ENCODE measurements at regions not wholly inside any gene's neighbourhood (a gene's known extent, or its start where the extent isn't known, plus 50 kb on each side); places are given as distances from the start of the nearest gene placed in this dataset.

DNA sequence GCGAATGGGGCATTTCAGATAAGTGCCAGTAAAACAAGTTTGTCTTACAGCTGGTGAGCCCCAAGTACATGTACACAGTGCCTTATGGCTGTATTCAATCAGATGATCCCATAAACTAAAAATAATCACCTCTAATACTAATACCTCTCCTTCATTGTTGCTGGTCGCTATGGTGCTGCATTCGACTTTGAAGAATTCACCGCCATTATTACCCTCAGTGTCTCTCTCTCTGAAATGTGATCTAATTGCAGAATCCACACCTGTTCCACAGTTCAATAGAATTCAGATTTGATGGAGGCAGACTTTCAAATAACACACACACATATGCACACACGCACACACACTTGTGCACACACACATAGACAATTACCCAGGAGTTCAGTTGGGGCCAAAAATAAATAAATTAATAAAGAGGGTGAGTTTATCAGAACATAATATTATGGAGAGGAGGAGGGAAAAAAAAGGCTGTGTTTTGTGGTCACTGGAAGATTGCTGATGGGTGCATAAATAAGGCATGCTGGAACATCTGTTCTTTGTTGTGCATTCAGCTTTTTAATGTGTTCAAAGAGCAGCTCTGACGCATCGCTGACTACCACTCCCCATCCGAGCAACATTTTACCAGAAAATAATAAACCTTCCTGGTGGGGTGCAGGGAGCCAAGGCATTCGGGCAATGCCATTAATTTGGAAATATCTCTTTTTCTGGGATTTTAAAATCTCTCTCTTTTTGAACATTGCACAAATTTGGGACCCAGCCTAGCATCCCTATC is 235.7 kb downstream of the SATB1 start:
- no peak overlapping the region for H3K4me2 ChIP-seq
- no peaks in the 10 kb centered on the region for H3K9me2 ChIP-seq
- no peak overlapping the region for H2AFZ ChIP-seq (ENCODE audit: low read depth)
- H3K4me1 ChIP-seq (ENCODE audit: control insufficient read depth in 1 of 2, insufficient read depth in 2 of 2, low read depth in 1 of 2, low read length in 1 of 2), result peaks cover 0 to 7% of the 10 kb centered on the region in 2 experiments; a peak in 2 of 4 replicates
- H3K36me3 ChIP-seq (replicated peaks in 1 of 2; ENCODE audit: control insufficient read depth in 1 of 2, insufficient read depth in 2 of 2, low read length in 1 of 2), result no peaks in the 10 kb centered on the region
- no peaks in the 10 kb centered on the region; the same call in 1 of the 2 replicates for H3K9me3 ChIP-seq
- ChIA-PET POLR2A (no interaction called here), CTCF (interaction anchor here (1.5 kb wide), 1 partner anchor 9 kb away, joined by 3 read pairs; no protein-coding TSS in a partner anchor)
- no peaks in the 10 kb centered on the region for H3K27me3 ChIP-seq (ENCODE audit: insufficient read depth)
- no peak overlapping the region for H3K27ac ChIP-seq (ENCODE audit: low read depth in 2 of 2, low read length in 1 of 2)
- 51% methylated on average over 9 of the region's 9 CpGs for WGBS (ENCODE audit: low lambda C conversion rate)
- DNase-seq, result peak; percentile 6
- TF ChIP-seq, protein P1, sequence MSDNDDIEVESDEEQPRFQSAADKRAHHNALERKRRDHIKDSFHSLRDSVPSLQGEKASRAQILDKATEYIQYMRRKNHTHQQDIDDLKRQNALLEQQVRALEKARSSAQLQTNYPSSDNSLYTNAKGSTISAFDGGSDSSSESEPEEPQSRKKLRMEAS (IDR thresholded peaks at IDR 0.05; ENCODE audit: low read depth), result no peak
- TF ChIP-seq TCF12 (IDR thresholded peaks at IDR 0.05) (peak; percentile 32), GATA2 (CRISPR knock-in tag; IDR thresholded peaks at IDR 0.05) (peak; percentile 26; the same call in 1 of the 2 replicates)
- no peak overlapping the region for H3K9ac ChIP-seq
- H3K4me3 ChIP-seq (ENCODE audit: low read depth in 2 of 2, low read length in 1 of 2), result no peak overlapping the region
- no peaks in the 10 kb centered on the region for H3K79me2 ChIP-seq (ENCODE audit: insufficient read depth)
- no peaks in the 10 kb centered on the region for H3F3A ChIP-seq (replicated peaks; ENCODE audit: insufficient read depth)
- H4K20me1 ChIP-seq (ENCODE audit: insufficient read depth), result no peaks in the 10 kb centered on the region

DNA sequence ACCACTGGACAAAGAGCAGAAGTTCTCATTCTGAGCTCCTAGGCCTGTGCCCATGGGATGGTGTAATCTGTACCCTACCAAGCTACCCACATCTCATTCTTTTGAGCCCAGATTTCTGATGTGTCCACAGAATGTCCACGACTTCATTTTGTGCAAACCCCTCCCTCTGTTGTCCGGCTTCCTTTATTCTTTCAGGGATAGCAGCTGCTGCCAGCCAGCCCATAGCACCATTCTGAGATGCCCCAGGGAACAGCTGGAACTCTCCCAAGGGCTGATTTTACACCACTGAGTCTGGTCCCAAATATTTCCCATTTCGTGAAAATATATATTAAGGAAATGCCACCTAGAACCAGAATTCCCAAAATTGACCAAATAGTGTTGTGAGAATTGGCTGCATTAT is 236.6 kb downstream of the SATB1 start:
- TF ChIP-seq RXRA (IDR thresholded peaks at IDR 0.05; ENCODE audit: borderline replicate concordance, low read depth), result no peak
- TF ChIP-seq, protein P1 (IDR thresholded peaks at IDR 0.05; ENCODE audit: low read depth), result no peak
- no peak for TF ChIP-seq SIN3A (IDR thresholded peaks at IDR 0.05; ENCODE audit: borderline replicate concordance, low read depth, low read length)
- no peak for TF ChIP-seq NRF1 (IDR thresholded peaks at IDR 0.05; ENCODE audit: low read depth, low read length)
- no peak for TF ChIP-seq MEF2A (IDR thresholded peaks at IDR 0.05; ENCODE audit: borderline replicate concordance, low read depth)
- no peak for TF ChIP-seq TAF1 (IDR thresholded peaks at IDR 0.05; ENCODE audit: borderline replicate concordance, low read depth, low read length)
- TF ChIP-seq RCOR1 (IDR thresholded peaks at IDR 0.05; ENCODE audit: low read length), result no peak
- no peak for TF ChIP-seq CHD2 (IDR thresholded peaks at IDR 0.05; ENCODE audit: low read length, partially characterized antibody)
- TF ChIP-seq MXI1 (IDR thresholded peaks at IDR 0.05; ENCODE audit: low read depth, low read length), result no peak
- no peak for TF ChIP-seq EZH2phosphoT487 (IDR thresholded peaks at IDR 0.05; ENCODE audit: borderline replicate concordance, low read depth)
- no peak for TF ChIP-seq SMC3 (IDR thresholded peaks at IDR 0.05; ENCODE audit: low read depth, low read length)
- TF ChIP-seq JUND (IDR thresholded peaks at IDR 0.05), result no peak
- no peak for TF ChIP-seq EP300 (IDR thresholded peaks at IDR 0.05; ENCODE audit: borderline replicate concordance in 1 of 2, low read depth in 1 of 2, low read length in 1 of 2)
- no peak for TF ChIP-seq RFX5 (IDR thresholded peaks at IDR 0.05; ENCODE audit: low read length)
- no peak for TF ChIP-seq RAD21 (IDR thresholded peaks at IDR 0.05; ENCODE audit: low read length)
- no peak for TF ChIP-seq NFIC (IDR thresholded peaks at IDR 0.05; ENCODE audit: borderline replicate concordance)
- TF ChIP-seq POLR2AphosphoS5 (IDR thresholded peaks at IDR 0.05; ENCODE audit: low read depth, low read length), result no peak
- no peak for TF ChIP-seq CTCF (IDR thresholded peaks at IDR 0.05)
- no peak for TF ChIP-seq GATA2 (CRISPR knock-in tag; IDR thresholded peaks at IDR 0.05)
- TF ChIP-seq FOXJ3 (CRISPR knock-in tag; IDR thresholded peaks at IDR 0.05), result no peak
- H3K4me1 ChIP-seq (ENCODE audit: control insufficient read depth in 1 of 2, insufficient read depth in 2 of 2, low read depth in 1 of 2, low read length in 1 of 2), result peaks cover 0 to 7% of the 10 kb centered on the region in 2 experiments; a peak in 2 of 4 replicates
- no peak overlapping the region for H2AFZ ChIP-seq (ENCODE audit: low read depth)
- H3K79me2 ChIP-seq (ENCODE audit: insufficient read depth), result no peaks in the 10 kb centered on the region
- no peak overlapping the region for H3K27ac ChIP-seq (ENCODE audit: low read depth in 2 of 2, low read length in 1 of 2)
- no peak overlapping the region for H3K4me2 ChIP-seq
- H4K20me1 ChIP-seq (ENCODE audit: insufficient read depth), result no peaks in the 10 kb centered on the region
- DNase-seq, result no peak
- no peaks in the 10 kb centered on the region for H3K36me3 ChIP-seq (replicated peaks in 1 of 2; ENCODE audit: control insufficient read depth in 1 of 2, insufficient read depth in 2 of 2, low read length in 1 of 2)
- no peaks in the 10 kb centered on the region for H3K9me3 ChIP-seq
- no peak overlapping the region for H3K9ac ChIP-seq
- H3K27me3 ChIP-seq (ENCODE audit: insufficient read depth), result no peaks in the 10 kb centered on the region
- ChIA-PET CTCF (interaction anchor here (1.0 to 1.5 kb wide), 3 partner anchors 8 to 50 kb away, joined by 3 read pairs; no protein-coding TSS in a partner anchor), POLR2A (no interaction called here)
- WGBS (ENCODE audit: low lambda C conversion rate), result 68% methylated on average over 3 of the region's 3 CpGs
- no peak overlapping the region for H3K4me3 ChIP-seq (ENCODE audit: low read depth in 2 of 2, low read length in 1 of 2)
- H3F3A ChIP-seq (replicated peaks; ENCODE audit: insufficient read depth), result no peaks in the 10 kb centered on the region
- no peaks in the 10 kb centered on the region for H3K9me2 ChIP-seq

Measured in SK-N-SH (cell line).